ENCODE measurements at regions not wholly inside any gene's neighbourhood (a gene's known extent, or its start where the extent isn't known, plus 50 kb on each side); places are given as distances from the start of the nearest gene placed in this dataset.

DNA sequence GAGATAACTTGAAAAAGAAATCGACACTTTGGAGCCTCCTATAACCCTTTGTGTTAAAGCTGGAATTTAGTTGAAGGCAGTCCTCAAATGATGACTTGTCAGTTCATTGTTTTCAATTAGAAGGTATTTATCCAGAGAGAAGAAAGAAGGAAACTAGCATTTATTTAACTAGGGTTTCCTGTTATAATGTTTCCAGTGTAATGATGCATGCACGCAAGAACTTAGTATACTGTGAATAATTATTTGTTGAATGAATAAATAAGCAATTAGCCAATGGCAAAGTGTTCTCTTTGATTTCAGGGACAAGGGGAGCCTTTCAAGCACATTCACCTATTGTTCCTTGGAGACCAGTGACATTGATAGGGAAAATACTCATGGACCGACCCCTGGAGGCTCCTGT, 307.4 kb downstream of the KLF5 start:
- TF ChIP-seq POLR2A (IDR thresholded peaks at IDR 0.05; ENCODE audit: borderline replicate concordance, extremely low read depth, insufficient read depth, insufficient read length) (no peak), FOSL1 (IDR thresholded peaks at IDR 0.05; ENCODE audit: low read depth) (no peak), EZH2 (IDR thresholded peaks at IDR 0.05) (no peak)
- TF ChIP-seq, protein P1, sequence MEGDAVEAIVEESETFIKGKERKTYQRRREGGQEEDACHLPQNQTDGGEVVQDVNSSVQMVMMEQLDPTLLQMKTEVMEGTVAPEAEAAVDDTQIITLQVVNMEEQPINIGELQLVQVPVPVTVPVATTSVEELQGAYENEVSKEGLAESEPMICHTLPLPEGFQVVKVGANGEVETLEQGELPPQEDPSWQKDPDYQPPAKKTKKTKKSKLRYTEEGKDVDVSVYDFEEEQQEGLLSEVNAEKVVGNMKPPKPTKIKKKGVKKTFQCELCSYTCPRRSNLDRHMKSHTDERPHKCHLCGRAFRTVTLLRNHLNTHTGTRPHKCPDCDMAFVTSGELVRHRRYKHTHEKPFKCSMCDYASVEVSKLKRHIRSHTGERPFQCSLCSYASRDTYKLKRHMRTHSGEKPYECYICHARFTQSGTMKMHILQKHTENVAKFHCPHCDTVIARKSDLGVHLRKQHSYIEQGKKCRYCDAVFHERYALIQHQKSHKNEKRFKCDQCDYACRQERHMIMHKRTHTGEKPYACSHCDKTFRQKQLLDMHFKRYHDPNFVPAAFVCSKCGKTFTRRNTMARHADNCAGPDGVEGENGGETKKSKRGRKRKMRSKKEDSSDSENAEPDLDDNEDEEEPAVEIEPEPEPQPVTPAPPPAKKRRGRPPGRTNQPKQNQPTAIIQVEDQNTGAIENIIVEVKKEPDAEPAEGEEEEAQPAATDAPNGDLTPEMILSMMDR (IDR thresholded peaks at IDR 0.05 in 2 of 3, conservative IDR thresholded peaks at IDR 0.05 in 1 of 3; ENCODE audit: borderline replicate concordance in 1 of 3, insufficient read depth in 1 of 3, low read depth in 2 of 3, low read length in 2 of 3) = no peak

All from HCT116 (cell line).